Common myeloid progenitor, CD34-positive (primary cell): ENCODE measurements at regions not wholly inside any gene's neighbourhood (a gene's known extent, or its start where the extent isn't known, plus 50 kb on each side); places are given as distances from the start of the nearest gene placed in this dataset.

Experiments used
- CTCF ChIA-PET: fragments of 350-600 bp; sonication (Branson Sonifier 250); formaldehyde crosslinking; loops from one replicate; lab custom pipeline; 2021; ENCODE audit warnings: antibody characterized with exemption; lab: Charles Lee
- POLR2A ChIA-PET: fragments of 350-600 bp; sonication (Branson Sonifier 250); formaldehyde crosslinking; loops from one replicate; lab custom pipeline; 2021; ENCODE audit warnings: antibody characterized with exemption; lab: Charles Lee
- DNase-seq, 3 donors: peaks; one replicate each; pipeline versions ENCODE4 v3.0.0 to v3.0.0-alpha.2; 2013
- H3K27ac ChIP-seq, 2 experiments: 1 replicate in 1 of 2; 2 replicates in 1 of 2; pipeline ENCODE4 v1.7.0; 2013; ENCODE audit warnings: inconsistent platforms in 2 of 2, low read length in 2 of 2, mild to moderate bottlenecking in 2 of 2, low read depth in 1 of 2, moderate library complexity in 1 of 2; ENCODE audit not compliant: severe bottlenecking in 2 of 2, insufficient read depth in 1 of 2, poor library complexity in 1 of 2
- H3K27me3 ChIP-seq, 5 experiments: replicated peaks in 2 of 5; 1 replicate in 3 of 5; 2 replicates in 2 of 5; pipeline versions ENCODE4 v1.6.1 to v1.7.0; 2013; ENCODE audit warnings: low read length in 4 of 5, mild to moderate bottlenecking in 2 of 5, moderate library complexity in 2 of 5, inconsistent platforms in 1 of 5; ENCODE audit not compliant: insufficient read depth in 5 of 5, control insufficient read depth in 4 of 5
- H3K36me3 ChIP-seq, 4 experiments: 1 replicate in 2 of 4; 2 replicates in 2 of 4; pipeline versions ENCODE4 v1.6.1 to v1.7.0; 2013; ENCODE audit warnings: low read length in 3 of 4, control low read depth in 1 of 4, mild to moderate bottlenecking in 1 of 4; ENCODE audit not compliant: control insufficient read depth in 4 of 4, insufficient read depth in 4 of 4
- H3K4me1 ChIP-seq, 4 experiments: 1 replicate in 3 of 4; 2 replicates in 1 of 4; pipeline versions ENCODE4 v1.6.1 to v1.7.1; 2013; ENCODE audit warnings: low read length in 3 of 4, mild to moderate bottlenecking in 3 of 4, control low read depth in 1 of 4, inconsistent platforms in 1 of 4, moderate library complexity in 1 of 4; ENCODE audit not compliant: control insufficient read depth in 4 of 4, insufficient read depth in 4 of 4; ENCODE audit errors: control extremely low read depth in 1 of 4
- H3K4me3 ChIP-seq, 7 experiments: 1 replicate in 4 of 7; 2 replicates in 3 of 7; pipeline versions ENCODE4 v1.5.1 to v1.7.0; 2013; ENCODE audit warnings: mild to moderate bottlenecking in 7 of 7, low read length in 6 of 7, moderate library complexity in 6 of 7, inconsistent platforms in 2 of 7, low read depth in 2 of 7, control low read depth in 1 of 7; ENCODE audit not compliant: insufficient read depth in 4 of 7, control insufficient read depth in 1 of 7; ENCODE audit errors: extremely low read depth in 1 of 7
- H3K9me3 ChIP-seq, 5 experiments: 1 replicate in 4 of 5; 2 replicates in 1 of 5; pipeline versions ENCODE4 v1.6.1 to v1.7.1; 2013; ENCODE audit warnings: low read length in 4 of 5, mild to moderate bottlenecking in 2 of 5, inconsistent platforms in 1 of 5, low read depth in 1 of 5, moderate library complexity in 1 of 5; ENCODE audit not compliant: control insufficient read depth in 4 of 5, insufficient read depth in 2 of 5; ENCODE audit errors: control extremely low read depth in 1 of 5
- WGBS: methylation state at CpG from one replicate; pipeline ENCODE4 v1.1.5; 2013; ENCODE audit not compliant: insufficient coverage; 5-methylcytosine and 5-hydroxymethylcytosine counted together

DNA sequence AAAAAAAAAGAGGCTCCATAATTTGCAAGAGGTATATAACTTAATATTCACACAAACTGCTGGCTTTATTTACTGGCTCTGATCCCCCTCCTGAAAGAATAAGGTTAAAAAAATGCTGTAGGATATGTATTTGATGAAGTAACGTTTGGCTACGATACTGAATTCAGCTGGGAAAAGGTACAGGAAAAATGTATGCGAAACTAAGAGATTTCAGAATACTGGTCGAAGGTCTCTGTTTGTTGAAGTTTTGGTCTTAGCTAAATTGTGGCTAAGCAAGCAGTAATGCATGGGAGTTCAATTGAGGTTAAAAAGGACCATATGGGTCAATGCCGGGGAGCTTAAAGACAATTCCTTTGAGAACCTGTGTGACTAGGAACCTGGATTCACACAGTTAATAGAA is 355.5 kb upstream of the NCAM2 start:
- CTCF ChIA-PET = no interaction called here
- H3K4me1 ChIP-seq = no peaks in the 10 kb centered on the region
- WGBS = 91% methylated on average over 5 of the region's 5 CpGs

DNA sequence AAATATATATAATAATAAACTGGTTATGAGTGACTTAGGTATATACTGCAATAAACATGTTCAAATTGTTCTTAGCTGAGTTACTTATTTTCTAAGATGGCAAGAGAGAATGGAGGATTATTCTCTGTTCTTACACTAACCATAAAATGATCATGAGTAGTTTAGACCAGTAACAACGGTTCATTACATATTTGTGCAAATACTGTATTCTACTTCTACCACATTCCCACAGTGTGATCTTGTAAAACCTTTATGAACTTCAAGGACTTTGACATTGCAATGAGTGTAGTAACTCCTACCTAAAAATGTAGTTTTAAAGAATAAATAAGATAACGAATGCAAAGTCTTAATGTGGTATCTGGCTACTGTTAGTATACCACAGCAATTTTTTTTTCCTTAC is 353.7 kb upstream of the NCAM2 start:
- H3K27ac ChIP-seq = no peak overlapping the region
- POLR2A ChIA-PET = no interaction called here
- H3K4me3 ChIP-seq = no peak overlapping the region
- no peak for DNase-seq
- H3K36me3 ChIP-seq = no peaks in the 10 kb centered on the region
- H3K9me3 ChIP-seq = peaks cover 0 to 12% (median 9%) of the 10 kb centered on the region in 5 experiments
- CTCF ChIA-PET = no interaction called here
- H3K4me1 ChIP-seq = no peaks in the 10 kb centered on the region
- H3K27me3 ChIP-seq = no peaks in the 10 kb centered on the region
- WGBS = no CpG with 5 or more reads among the region's 2 CpGs

More for the DNA sequence above, 355.5 kb upstream of the NCAM2 start:
- peaks cover 0 to 12% (median 9%) of the 10 kb centered on the region in 5 experiments for H3K9me3 ChIP-seq
- DNase-seq = no peak
- no peak overlapping the region for H3K27ac ChIP-seq
- H3K36me3 ChIP-seq = no peaks in the 10 kb centered on the region
- POLR2A ChIA-PET = no interaction called here
- no peak overlapping the region for H3K4me3 ChIP-seq
- H3K27me3 ChIP-seq = no peaks in the 10 kb centered on the region

DNA sequence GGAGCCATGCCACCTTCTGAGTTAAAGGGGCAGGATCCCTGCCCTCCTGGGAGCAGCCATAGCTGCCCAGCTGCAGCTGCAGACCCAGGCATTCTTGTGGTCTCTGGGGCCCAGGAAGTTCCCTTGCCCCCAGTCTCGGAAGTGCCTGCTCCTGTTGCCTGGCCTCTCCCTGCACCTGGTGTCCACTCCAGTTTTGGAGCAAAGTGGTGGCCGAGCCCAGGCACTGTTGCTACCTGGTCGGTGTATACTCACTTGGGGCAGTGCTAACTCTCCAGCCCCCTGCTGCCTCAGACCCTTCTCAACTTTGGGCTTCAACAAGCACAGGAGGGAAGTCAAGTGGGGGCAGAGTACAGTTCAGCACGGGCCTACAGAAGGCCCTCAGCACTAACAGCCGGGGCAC is 352.9 kb upstream of the NCAM2 start:
- no peak overlapping the region for H3K4me3 ChIP-seq
- ChIA-PET CTCF (no interaction called here), POLR2A (no interaction called here)
- H3K27me3 ChIP-seq = no peaks in the 10 kb centered on the region
- H3K36me3 ChIP-seq = no peaks in the 10 kb centered on the region
- no peaks in the 10 kb centered on the region for H3K4me1 ChIP-seq
- H3K27ac ChIP-seq = no peak overlapping the region
- peaks cover 0 to 12% (median 9%) of the 10 kb centered on the region in 5 experiments for H3K9me3 ChIP-seq
- no peak for DNase-seq
- WGBS = 93% methylated on average over 4 of the region's 5 CpGs

DNA sequence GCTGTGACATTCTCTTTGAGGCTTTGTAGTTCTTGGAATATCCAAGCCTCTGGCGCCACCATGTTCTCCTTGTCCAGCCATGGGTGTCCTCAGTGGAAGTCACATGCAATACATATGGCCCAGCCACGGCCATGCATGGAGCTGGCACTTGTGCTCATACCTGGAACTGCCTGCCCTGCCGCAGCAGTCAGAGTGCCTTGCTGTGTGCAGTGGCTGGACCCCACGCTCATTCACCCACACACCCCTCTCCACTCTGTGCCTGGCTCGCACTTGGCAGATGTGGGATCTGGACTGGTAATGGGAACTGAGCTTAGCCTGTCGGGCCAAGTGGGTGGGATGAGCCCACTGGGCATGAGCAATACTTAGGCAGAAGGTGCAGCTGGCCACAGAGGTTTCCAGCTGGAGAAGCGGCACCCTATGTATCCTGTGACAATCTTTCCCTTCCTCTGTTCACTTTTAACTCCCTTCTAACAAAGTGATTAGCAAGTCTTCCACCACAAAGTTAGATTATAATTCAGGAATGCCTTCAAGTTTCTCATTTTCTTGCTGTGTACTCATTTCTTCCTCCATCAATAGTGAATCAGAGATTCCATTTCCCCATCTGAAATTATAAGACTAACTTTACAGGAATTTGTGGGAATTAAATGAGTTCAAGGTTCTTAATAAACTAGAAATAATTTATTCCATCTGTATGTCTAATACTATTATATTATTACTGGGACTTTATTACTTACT is 351.6 kb upstream of the NCAM2 start:
- 100% methylated on average over 4 of the region's 7 CpGs for WGBS
- H3K36me3 ChIP-seq = no peaks in the 10 kb centered on the region
- DNase-seq = no peak
- H3K4me3 ChIP-seq = no peak overlapping the region
- H3K27me3 ChIP-seq = no peaks in the 10 kb centered on the region
- no peaks in the 10 kb centered on the region for H3K4me1 ChIP-seq
- H3K9me3 ChIP-seq = peaks cover 0 to 12% (median 9%) of the 10 kb centered on the region in 5 experiments
- POLR2A ChIA-PET = no interaction called here
- no peak overlapping the region for H3K27ac ChIP-seq
- CTCF ChIA-PET = interaction anchor here (1.0 kb wide), 1 partner anchor 773 kb away, joined by 3 read pairs; no protein-coding TSS in a partner anchor

DNA sequence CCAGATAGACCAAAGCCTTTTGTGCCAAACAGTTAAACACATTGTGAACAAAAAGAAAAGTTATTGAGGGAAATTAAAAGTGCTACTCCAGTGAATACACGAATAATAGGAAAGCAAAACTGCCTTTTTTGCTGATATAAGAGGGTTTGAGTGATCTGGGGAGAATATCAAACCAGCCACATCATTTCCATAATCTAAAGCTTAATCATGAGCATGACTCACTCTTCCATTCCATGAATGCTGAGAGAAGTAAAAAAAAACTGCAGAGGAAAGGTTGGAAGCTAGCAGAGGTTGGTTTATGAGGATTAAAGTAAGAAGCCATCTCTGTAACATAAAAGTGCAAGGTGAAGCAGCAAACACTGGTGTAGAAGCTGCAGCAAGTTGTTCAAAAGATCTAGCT is 350.6 kb upstream of the NCAM2 start:
- no peaks in the 10 kb centered on the region for H3K4me1 ChIP-seq
- H3K36me3 ChIP-seq = no peaks in the 10 kb centered on the region
- H3K27me3 ChIP-seq = no peaks in the 10 kb centered on the region
- H3K27ac ChIP-seq = no peak overlapping the region
- no CpG with 5 or more reads among the region's 1 CpG for whole genome bisulfite sequencing
- POLR2A ChIA-PET = no interaction called here
- peaks cover 0 to 12% (median 9%) of the 10 kb centered on the region in 5 experiments for H3K9me3 ChIP-seq
- CTCF ChIA-PET = no interaction called here
- H3K4me3 ChIP-seq = no peak overlapping the region
- no peak for DNase-seq

DNA sequence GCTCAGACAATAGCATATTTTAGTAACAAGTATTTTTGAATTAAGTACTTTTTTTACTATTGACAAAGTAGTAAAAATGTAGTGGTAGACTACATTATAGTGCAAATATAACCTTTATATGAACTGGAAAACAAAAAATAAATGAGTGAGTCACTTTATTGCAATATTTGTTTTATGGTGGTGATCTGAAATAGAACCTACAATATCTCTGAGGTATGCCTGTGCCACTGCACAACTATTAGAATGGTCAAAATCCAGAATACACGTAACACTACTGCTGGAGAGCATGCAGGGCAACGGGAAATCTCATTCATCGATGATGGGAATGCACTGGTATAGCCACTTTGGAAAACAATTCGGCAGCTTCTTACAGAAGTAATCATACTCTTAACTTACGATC is 349.0 kb upstream of the NCAM2 start:
- H3K4me1 ChIP-seq = no peaks in the 10 kb centered on the region
- POLR2A ChIA-PET = no interaction called here
- WGBS = 100% methylated on average over 3 of the region's 5 CpGs
- H3K27ac ChIP-seq = no peak overlapping the region
- CTCF ChIA-PET = no interaction called here
- H3K36me3 ChIP-seq = no peaks in the 10 kb centered on the region
- no peaks in the 10 kb centered on the region for H3K27me3 ChIP-seq
- H3K9me3 ChIP-seq = peaks cover 0 to 12% (median 9%) of the 10 kb centered on the region in 5 experiments
- DNase-seq = no peak
- H3K4me3 ChIP-seq = no peak overlapping the region

DNA sequence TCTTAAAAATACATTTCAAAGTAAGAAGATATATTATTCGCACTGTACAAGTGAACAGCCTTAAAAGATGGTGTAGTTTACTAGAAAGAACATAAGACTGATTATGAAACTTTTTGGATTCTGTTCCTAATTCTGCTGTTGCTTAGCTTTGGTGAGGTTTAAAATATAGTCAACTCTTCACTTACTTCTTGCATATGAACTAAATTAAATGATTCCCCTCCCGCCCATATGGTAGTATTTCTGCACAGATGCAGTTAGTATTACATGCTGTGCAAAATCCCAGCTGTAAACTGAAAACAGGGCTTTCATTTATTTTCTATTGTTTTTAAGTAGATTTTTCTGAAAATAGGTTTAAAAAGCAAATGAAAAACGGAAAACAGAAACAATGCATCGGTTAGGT is 345.4 kb upstream of the NCAM2 start:
- POLR2A ChIA-PET = no interaction called here
- no peaks in the 10 kb centered on the region for H3K4me1 ChIP-seq
- H3K27ac ChIP-seq = no peak overlapping the region
- H3K4me3 ChIP-seq = no peak overlapping the region
- DNase-seq = no peak
- no peaks in the 10 kb centered on the region for H3K9me3 ChIP-seq
- CTCF ChIA-PET = no interaction called here
- WGBS = 93% methylated on average over 2 of the region's 4 CpGs
- no peaks in the 10 kb centered on the region for H3K36me3 ChIP-seq
- H3K27me3 ChIP-seq = no peaks in the 10 kb centered on the region
